ENCODE measurements at regions not wholly inside any gene's neighbourhood (a gene's known extent, or its start where the extent isn't known, plus 50 kb on each side); places are given as distances from the start of the nearest gene placed in this dataset.

GRCh38 chr1:244265507-244265906 lies 186.2 kb downstream of the ADSS2 start:
- DNase-seq: no peak
- Histone ChIP-seq H3K36me3 (replicated peaks in 1 of 2) (no peaks in the 10 kb centered on the region), H3K27me3 (no peaks in the 10 kb centered on the region), H3K4me3 (no peak overlapping the region), H3K4me1 (replicated peaks in 1 of 2) (no peaks in the 10 kb centered on the region), H3K27ac (no peak overlapping the region), H3K9me3 (replicated peaks in 1 of 3) (no peaks in the 10 kb centered on the region)
- 90 to 100% (median 96%) methylated on average over 2 of the region's 2 CpGs for WGBS, 4 donors
- intact Hi-C loops (cut with DNase I): loop anchor here in 1 of 2 donors (10.0 kb wide), 1 partner anchor 211 kb away; the partner anchor contains the start of gene ZBTB18
- TF ChIP-seq POLR2A (IDR thresholded peaks at IDR 0.05): no peak
- TF ChIP-seq CTCF (IDR thresholded peaks at IDR 0.05): no peak

GRCh38 chr1:244269169-244269568 lies 182.5 kb downstream of the ADSS2 start:
- intact Hi-C loops (cut with DNase I): loop anchor here in 1 of 2 donors (10.0 kb wide), 1 partner anchor 214 kb away; the partner anchor contains the start of gene ZBTB18
- no peaks in the 10 kb centered on the region for H3K9me3 ChIP-seq (replicated peaks in 1 of 3)

GRCh38 chr1:244271004-244271403 lies 180.7 kb downstream of the ADSS2 start:
- H3K9me3 ChIP-seq (replicated peaks in 1 of 3): no peaks in the 10 kb centered on the region
- H3K4me1 ChIP-seq (replicated peaks in 1 of 2): peaks cover 6 to 12% of the 10 kb centered on the region in 2 donors
- no peak for DNase-seq
- no peak overlapping the region for H3K27ac ChIP-seq
- H3K4me3 ChIP-seq: no peak overlapping the region
- intact Hi-C loops (cut with DNase I): loop anchor here in 1 of 2 donors (5.0 kb wide), 1 partner anchor 924 kb away; no protein-coding TSS in a partner anchor
- no peaks in the 10 kb centered on the region for H3K36me3 ChIP-seq (replicated peaks in 1 of 2)
- no peaks in the 10 kb centered on the region for H3K27me3 ChIP-seq
- TF ChIP-seq POLR2A (IDR thresholded peaks at IDR 0.05): no peak
- 91 to 97% (median 93%) methylated on average over 3 of the region's 3 CpGs for WGBS, 4 donors

More at GRCh38 chr1:244269169-244269568, 182.5 kb downstream of the ADSS2 start:
- Histone ChIP-seq H3K27me3 (no peaks in the 10 kb centered on the region), H3K4me3 (no peak overlapping the region), H3K4me1 (replicated peaks in 1 of 2) (peaks cover 6 to 9% of the 10 kb centered on the region in 2 donors), H3K36me3 (replicated peaks in 1 of 2) (no peaks in the 10 kb centered on the region), H3K27ac (no peak overlapping the region)
- TF ChIP-seq CTCF (IDR thresholded peaks at IDR 0.05) (no peak), POLR2A (IDR thresholded peaks at IDR 0.05) (no peak)
- 81 to 95% (median 89%) methylated on average over 15 of the region's 15 CpGs for WGBS, 4 donors
- DNase-seq: peak in 1 of 7 donors; percentile 43

- peak in 1 of 7 donors; percentile 44 for DNase-seq
- intact Hi-C loops (cut with DNase I): loop anchor here in 1 of 2 donors (5.0 kb wide), 1 partner anchor 924 kb away; no protein-coding TSS in a partner anchor
- no peaks in the 10 kb centered on the region for H3K36me3 ChIP-seq (replicated peaks in 1 of 2)
Observed at GRCh38 chr1:244271691-244272308, 179.9 kb downstream of the ADSS2 start.

More at GRCh38 chr1:244271691-244272308, 179.9 kb downstream of the ADSS2 start:
- Histone ChIP-seq H3K9me3 (replicated peaks in 1 of 3) (no peaks in the 10 kb centered on the region), H3K27me3 (no peaks in the 10 kb centered on the region), H3K4me3 (no peak overlapping the region), H3K27ac (no peak overlapping the region), H3K4me1 (replicated peaks in 1 of 2) (peaks cover 6 to 15% of the 10 kb centered on the region in 2 donors)
- 88 to 90% (median 89%) methylated on average over 15 of the region's 15 CpGs for WGBS, 4 donors
- TF ChIP-seq POLR2A (IDR thresholded peaks at IDR 0.05): no peak
- TF ChIP-seq CTCF (IDR thresholded peaks at IDR 0.05): no peak
